ENCODE measurements at regions not wholly inside any gene's neighbourhood (a gene's known extent, or its start where the extent isn't known, plus 50 kb on each side); places are given as distances from the start of the nearest gene placed in this dataset.
"Not testable (repeated sequence)": the region's sequence is repeated elsewhere in the genome, so short reads cannot be mapped to it uniquely, and the experiment has no call there.

DNA sequence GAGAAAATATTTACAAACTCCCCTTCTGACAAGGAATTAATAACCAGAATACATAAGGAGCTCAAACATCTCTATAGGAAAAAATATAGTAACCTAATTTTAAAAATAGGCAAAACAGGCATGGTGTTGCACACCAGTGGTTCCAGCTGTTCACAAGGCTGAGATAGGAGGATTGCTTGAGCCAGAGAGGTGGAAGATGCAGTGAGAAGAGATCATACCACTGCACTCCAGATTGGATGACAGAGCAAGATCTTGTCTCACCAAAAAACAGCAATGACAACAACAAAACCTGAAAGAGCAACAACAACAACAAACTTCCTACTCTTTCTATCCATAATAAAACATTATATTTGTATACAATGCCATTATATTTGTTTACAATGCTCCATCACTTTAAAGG is 304.4 kb upstream of the CNTNAP2 start:
- Histone ChIP-seq H3K9me3 (ENCODE audit: insufficient read depth, low read length) (no peaks in the 10 kb centered on the region), H3K36me3 (ENCODE audit: low read length) (no peaks in the 10 kb centered on the region), H3K4me3 (ENCODE audit: insufficient read depth, low read length, poor library complexity, severe bottlenecking) (no peak overlapping the region), H3F3A (ENCODE audit: insufficient read depth) (no peaks in the 10 kb centered on the region), H3K79me2 (ENCODE audit: insufficient read depth, low read length) (no peaks in the 10 kb centered on the region), H3K27ac (ENCODE audit: low read depth, low read length) (no peak overlapping the region), H4K20me1 (ENCODE audit: low read depth, low read length) (no peaks in the 10 kb centered on the region), H3K4me2 (ENCODE audit: low read depth, low read length, poor library complexity, severe bottlenecking) (no peak overlapping the region), H3K9ac (ENCODE audit: low read length) (no peak overlapping the region), H3K9me2 (replicated peaks; ENCODE audit: insufficient read depth, low read length) (no peaks in the 10 kb centered on the region), H2AFZ (ENCODE audit: low read depth, low read length, severe bottlenecking) (no peak overlapping the region), H3K27me3 (ENCODE audit: low read length) (no peaks in the 10 kb centered on the region)
- TF ChIP-seq, protein P1, sequence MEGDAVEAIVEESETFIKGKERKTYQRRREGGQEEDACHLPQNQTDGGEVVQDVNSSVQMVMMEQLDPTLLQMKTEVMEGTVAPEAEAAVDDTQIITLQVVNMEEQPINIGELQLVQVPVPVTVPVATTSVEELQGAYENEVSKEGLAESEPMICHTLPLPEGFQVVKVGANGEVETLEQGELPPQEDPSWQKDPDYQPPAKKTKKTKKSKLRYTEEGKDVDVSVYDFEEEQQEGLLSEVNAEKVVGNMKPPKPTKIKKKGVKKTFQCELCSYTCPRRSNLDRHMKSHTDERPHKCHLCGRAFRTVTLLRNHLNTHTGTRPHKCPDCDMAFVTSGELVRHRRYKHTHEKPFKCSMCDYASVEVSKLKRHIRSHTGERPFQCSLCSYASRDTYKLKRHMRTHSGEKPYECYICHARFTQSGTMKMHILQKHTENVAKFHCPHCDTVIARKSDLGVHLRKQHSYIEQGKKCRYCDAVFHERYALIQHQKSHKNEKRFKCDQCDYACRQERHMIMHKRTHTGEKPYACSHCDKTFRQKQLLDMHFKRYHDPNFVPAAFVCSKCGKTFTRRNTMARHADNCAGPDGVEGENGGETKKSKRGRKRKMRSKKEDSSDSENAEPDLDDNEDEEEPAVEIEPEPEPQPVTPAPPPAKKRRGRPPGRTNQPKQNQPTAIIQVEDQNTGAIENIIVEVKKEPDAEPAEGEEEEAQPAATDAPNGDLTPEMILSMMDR (IDR thresholded peaks at IDR 0.05; ENCODE audit: insufficient read depth, low read length, poor library complexity, severe bottlenecking): no peak
- TF ChIP-seq EZH2phosphoT487 (conservative IDR thresholded peaks at IDR 0.05; ENCODE audit: low read length): no peak

DNA sequence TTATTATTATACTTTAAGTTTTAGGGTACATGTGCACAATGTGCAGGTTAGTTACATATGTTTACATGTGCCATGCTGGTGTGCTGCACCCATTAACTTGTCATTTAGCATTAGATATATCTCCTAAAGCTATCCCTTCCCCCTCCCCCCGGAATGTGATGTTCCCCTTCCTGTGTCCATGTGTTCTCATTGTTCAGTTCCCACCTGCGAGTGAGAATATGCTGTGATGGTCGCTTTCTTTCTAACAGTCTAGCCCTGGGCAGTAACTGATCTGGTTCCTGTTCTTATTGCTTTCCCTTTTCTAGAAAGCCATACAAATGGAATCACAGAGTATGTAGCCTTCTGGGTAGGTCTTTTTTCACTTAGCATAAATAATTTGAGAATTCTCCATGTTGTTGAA is 311.1 kb upstream of the CNTNAP2 start:
- not testable (repeated sequence) for H2AFZ ChIP-seq (ENCODE audit: low read depth, low read length, severe bottlenecking); H3K9me2 ChIP-seq (replicated peaks; ENCODE audit: insufficient read depth, low read length); H3K27me3 ChIP-seq (ENCODE audit: low read length); H3K9me3 ChIP-seq (ENCODE audit: insufficient read depth, low read length); H3K9ac ChIP-seq (ENCODE audit: low read length); H3F3A ChIP-seq (ENCODE audit: insufficient read depth); H3K36me3 ChIP-seq (ENCODE audit: low read length); H3K4me2 ChIP-seq (ENCODE audit: low read depth, low read length, poor library complexity, severe bottlenecking); H3K27ac ChIP-seq (ENCODE audit: low read depth, low read length); H3K79me2 ChIP-seq (ENCODE audit: insufficient read depth, low read length); H4K20me1 ChIP-seq (ENCODE audit: low read depth, low read length); H3K4me3 ChIP-seq (ENCODE audit: insufficient read depth, low read length, poor library complexity, severe bottlenecking)

DNA sequence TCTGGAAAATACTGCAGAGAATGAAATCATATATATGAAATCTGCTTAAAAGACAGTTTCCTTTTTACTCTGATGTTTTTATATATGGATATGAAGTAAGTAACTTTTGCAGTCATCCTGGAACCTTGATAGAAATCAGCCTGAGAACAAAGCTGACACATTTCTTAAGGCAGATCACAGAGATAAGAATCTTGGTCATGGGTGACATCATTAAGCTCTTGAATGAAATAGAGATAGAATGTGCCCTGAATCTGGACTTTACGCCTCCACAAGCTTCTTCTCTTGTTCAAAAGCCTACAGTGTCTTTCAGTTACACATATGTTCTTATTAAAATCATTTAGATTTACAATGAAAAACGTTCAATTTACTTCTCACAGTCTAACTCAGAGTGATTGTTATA is 319.1 kb upstream of the CNTNAP2 start:
- H2AFZ ChIP-seq (ENCODE audit: low read depth, low read length, severe bottlenecking): no peak overlapping the region
- TF ChIP-seq EZH2phosphoT487 (conservative IDR thresholded peaks at IDR 0.05; ENCODE audit: low read length): no peak
- TF ChIP-seq, protein P1 (IDR thresholded peaks at IDR 0.05; ENCODE audit: insufficient read depth, low read length, poor library complexity, severe bottlenecking): no peak
- H4K20me1 ChIP-seq (ENCODE audit: low read depth, low read length): no peaks in the 10 kb centered on the region
- H3K79me2 ChIP-seq (ENCODE audit: insufficient read depth, low read length): no peaks in the 10 kb centered on the region
- no peaks in the 10 kb centered on the region for H3K9me3 ChIP-seq (ENCODE audit: insufficient read depth, low read length)
- H3K36me3 ChIP-seq (ENCODE audit: low read length): no peaks in the 10 kb centered on the region
- H3K27ac ChIP-seq (ENCODE audit: low read depth, low read length): no peak overlapping the region
- no peak overlapping the region for H3K9ac ChIP-seq (ENCODE audit: low read length)
- no peaks in the 10 kb centered on the region for H3K9me2 ChIP-seq (replicated peaks; ENCODE audit: insufficient read depth, low read length)
- no peaks in the 10 kb centered on the region for H3F3A ChIP-seq (ENCODE audit: insufficient read depth)
- no peak overlapping the region for H3K4me3 ChIP-seq (ENCODE audit: insufficient read depth, low read length, poor library complexity, severe bottlenecking)
- H3K27me3 ChIP-seq (ENCODE audit: low read length): no peaks in the 10 kb centered on the region
- H3K4me2 ChIP-seq (ENCODE audit: low read depth, low read length, poor library complexity, severe bottlenecking): no peak overlapping the region

DNA sequence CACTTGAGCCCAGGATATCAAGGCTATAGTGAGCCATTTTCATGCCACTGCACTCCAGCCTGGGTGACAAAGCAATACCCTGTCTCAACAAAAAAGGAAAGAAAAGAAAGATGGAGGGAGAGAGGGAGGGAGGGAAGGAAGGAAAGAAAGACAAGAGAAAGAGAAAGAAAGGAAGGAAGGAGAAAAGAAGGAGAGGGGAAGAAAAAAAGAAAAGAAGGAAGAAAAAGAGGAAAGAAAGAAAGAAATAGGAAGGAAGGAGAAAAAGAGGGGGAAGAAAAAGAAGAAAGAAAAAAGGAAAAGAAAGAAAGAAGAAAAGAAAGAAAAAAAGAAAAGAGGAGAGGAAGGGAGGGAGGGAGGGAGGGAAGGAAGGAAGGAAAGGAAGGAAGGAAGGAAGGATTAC is 321.5 kb upstream of the CNTNAP2 start:
- Histone ChIP-seq H3K79me2 (ENCODE audit: insufficient read depth, low read length) (no peaks in the 10 kb centered on the region), H3K27me3 (ENCODE audit: low read length) (no peaks in the 10 kb centered on the region), H3K9me3 (ENCODE audit: insufficient read depth, low read length) (no peaks in the 10 kb centered on the region), H3F3A (ENCODE audit: insufficient read depth) (no peaks in the 10 kb centered on the region), H3K4me2 (ENCODE audit: low read depth, low read length, poor library complexity, severe bottlenecking) (no peak overlapping the region), H3K4me3 (ENCODE audit: insufficient read depth, low read length, poor library complexity, severe bottlenecking) (no peak overlapping the region), H3K36me3 (ENCODE audit: low read length) (no peaks in the 10 kb centered on the region), H4K20me1 (ENCODE audit: low read depth, low read length) (no peaks in the 10 kb centered on the region), H3K9ac (ENCODE audit: low read length) (no peak overlapping the region), H3K27ac (ENCODE audit: low read depth, low read length) (no peak overlapping the region), H3K9me2 (replicated peaks; ENCODE audit: insufficient read depth, low read length) (no peaks in the 10 kb centered on the region), H2AFZ (ENCODE audit: low read depth, low read length, severe bottlenecking) (no peak overlapping the region)
- TF ChIP-seq, protein P1 (IDR thresholded peaks at IDR 0.05; ENCODE audit: insufficient read depth, low read length, poor library complexity, severe bottlenecking): no peak
- no peak for TF ChIP-seq EZH2phosphoT487 (conservative IDR thresholded peaks at IDR 0.05; ENCODE audit: low read length)

All from SU-DHL-6 (cell line).